Progenitor cell of endocrine pancreas (in vitro differentiated cells): ENCODE measurements at regions not wholly inside any gene's neighbourhood (a gene's known extent, or its start where the extent isn't known, plus 50 kb on each side); places are given as distances from the start of the nearest gene placed in this dataset.

ENCODE experiments used
- DNase-seq: peaks from one replicate; pipeline ENCODE4 v3.0.0; 2021; ENCODE audit warnings: low spot score; ENCODE audit not compliant: unreplicated experiment
- H3K27ac Mint-ChIP-seq: 2 replicates; pipeline ENCODE4 v1.8.0; 2021; ENCODE audit warnings: mild to moderate bottlenecking, moderate library complexity, mixed read lengths
- H3K27me3 Mint-ChIP-seq: 2 replicates; pipeline ENCODE4 v1.8.0; 2021; ENCODE audit warnings: mixed read lengths
- H3K36me3 Mint-ChIP-seq: 2 replicates; pipeline ENCODE4 v1.8.0; 2022; ENCODE audit warnings: mixed read lengths; ENCODE audit not compliant: insufficient read depth
- H3K4me1 Mint-ChIP-seq: 2 replicates; pipeline ENCODE4 v1.8.0; 2021; ENCODE audit warnings: low read depth, mixed read lengths
- H3K4me3 Mint-ChIP-seq: 2 replicates; pipeline ENCODE4 v1.8.0; 2021; ENCODE audit warnings: low read depth, mild to moderate bottlenecking, moderate library complexity, mixed read lengths
- H3K9me3 Mint-ChIP-seq: 2 replicates; pipeline ENCODE4 v1.8.0; 2021; ENCODE audit warnings: low read depth, mixed read lengths
- CTCF ChIP-seq: fragments of 200-600 bp; sonication (generic); IDR thresholded peaks from one replicate; pipeline ENCODE4 v1.5.0; 2021; ENCODE audit warnings: antibody characterized with exemption, mild to moderate bottlenecking; ENCODE audit not compliant: unreplicated experiment

GRCh38 chr5:174411479-174411819 is 312.9 kb upstream of the MSX2 start:
- Mint-ChIP-seq H3K4me1 (no peaks in the 10 kb centered on the region), H3K27me3 (peaks cover 13% of the 10 kb centered on the region), H3K9me3 (peaks cover 8% of the 10 kb centered on the region), H3K36me3 (no peaks in the 10 kb centered on the region), H3K27ac (no peak overlapping the region), H3K4me3 (no peak overlapping the region)
- no peak for DNase-seq
- no peak for TF ChIP-seq CTCF

GRCh38 chr5:174412374-174412773 is 312.0 kb upstream of the MSX2 start:
- Mint-ChIP-seq H3K4me1 (no peaks in the 10 kb centered on the region), H3K9me3 (peaks cover 8% of the 10 kb centered on the region), H3K36me3 (no peaks in the 10 kb centered on the region), H3K4me3 (no peak overlapping the region), H3K27me3 (peaks cover 18% of the 10 kb centered on the region), H3K27ac (no peak overlapping the region)
- no peak for TF ChIP-seq CTCF
- no peak for DNase-seq

DNA sequence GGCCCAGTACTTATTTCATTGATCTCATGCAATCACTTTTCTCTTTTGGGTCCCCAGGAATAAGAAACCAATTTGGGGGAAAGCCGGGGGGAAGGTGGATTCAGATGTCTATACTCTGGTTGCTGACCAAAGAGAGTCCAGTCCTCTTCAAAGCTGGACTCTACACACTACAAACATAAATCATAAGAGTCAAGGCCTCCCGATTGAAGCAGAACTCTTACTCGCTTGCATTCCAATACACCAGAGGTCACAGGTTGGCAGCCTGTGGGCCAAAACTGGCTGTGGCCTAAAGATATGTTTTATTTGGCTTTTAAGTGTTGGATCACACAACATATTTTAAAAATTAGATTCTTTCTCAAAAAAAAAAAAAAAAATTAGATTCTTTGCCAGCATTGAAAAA is 311.4 kb upstream of the MSX2 start:
- TF ChIP-seq CTCF = no peak
- Mint-ChIP-seq H3K4me3 (no peak overlapping the region), H3K4me1 (no peaks in the 10 kb centered on the region), H3K27me3 (peaks cover 22% of the 10 kb centered on the region), H3K27ac (no peak overlapping the region), H3K9me3 (peaks cover 8% of the 10 kb centered on the region), H3K36me3 (no peaks in the 10 kb centered on the region)
- no peak for DNase-seq

GRCh38 chr5:174413567-174414314 is 310.6 kb upstream of the MSX2 start:
- H3K36me3 Mint-ChIP-seq = no peaks in the 10 kb centered on the region
- no peak for DNase-seq
- H3K4me1 Mint-ChIP-seq = peaks cover 1% of the 10 kb centered on the region
- H3K27ac Mint-ChIP-seq = no peak overlapping the region
- no peak overlapping the region for H3K4me3 Mint-ChIP-seq
- peaks cover 30% of the 10 kb centered on the region for H3K27me3 Mint-ChIP-seq
- no peak for TF ChIP-seq CTCF
- peaks cover 8% of the 10 kb centered on the region for H3K9me3 Mint-ChIP-seq

- TF ChIP-seq CTCF = no peak
- Mint-ChIP-seq H3K36me3 (no peaks in the 10 kb centered on the region), H3K27ac (no peak overlapping the region), H3K27me3 (peaks cover 36% of the 10 kb centered on the region), H3K9me3 (peaks cover 5% of the 10 kb centered on the region), H3K4me3 (no peak overlapping the region), H3K4me1 (peaks cover 3% of the 10 kb centered on the region)
- DNase-seq = no peak
Measured at GRCh38 chr5:174414315-174414710, 310.1 kb upstream of the MSX2 start.
